ENCODE measurements at regions not wholly inside any gene's neighbourhood (a gene's known extent, or its start where the extent isn't known, plus 50 kb on each side); places are given as distances from the start of the nearest gene placed in this dataset.

GRCh38 chr11:95307286-95307685 is 76.3 kb upstream of the SESN3 start:
- TF ChIP-seq REST (IDR thresholded peaks at IDR 0.05; ENCODE audit: low read depth, low read length), result no peak
- TF ChIP-seq CTCF (IDR thresholded peaks at IDR 0.05), result no peak
- TF ChIP-seq RCOR1 (IDR thresholded peaks at IDR 0.05; ENCODE audit: low read length), result no peak
- no peak for TF ChIP-seq TEAD4 (IDR thresholded peaks at IDR 0.05; ENCODE audit: borderline replicate concordance, insufficient read depth)
- no peak for TF ChIP-seq POLR2AphosphoS5 (IDR thresholded peaks at IDR 0.05; ENCODE audit: low read depth, low read length)
- TF ChIP-seq RAD21 (IDR thresholded peaks at IDR 0.05; ENCODE audit: low read length), result no peak
- TF ChIP-seq YY1 (IDR thresholded peaks at IDR 0.05; ENCODE audit: low read depth), result no peak
- no peak for TF ChIP-seq RFX5 (IDR thresholded peaks at IDR 0.05; ENCODE audit: low read length)
- no peak for TF ChIP-seq ELF1 (IDR thresholded peaks at IDR 0.05)
- TF ChIP-seq EP300 (IDR thresholded peaks at IDR 0.05; ENCODE audit: borderline replicate concordance in 1 of 2, low read depth in 1 of 2, low read length in 1 of 2), result no peak
- TF ChIP-seq USF1 (IDR thresholded peaks at IDR 0.05; ENCODE audit: borderline replicate concordance, low read depth), result no peak
- TF ChIP-seq EZH2phosphoT487 (IDR thresholded peaks at IDR 0.05; ENCODE audit: borderline replicate concordance, low read depth), result no peak
- TF ChIP-seq SMC3 (IDR thresholded peaks at IDR 0.05; ENCODE audit: low read depth, low read length), result no peak
